ENCODE measurements at regions not wholly inside any gene's neighbourhood (a gene's known extent, or its start where the extent isn't known, plus 50 kb on each side); places are given as distances from the start of the nearest gene placed in this dataset.

DNA sequence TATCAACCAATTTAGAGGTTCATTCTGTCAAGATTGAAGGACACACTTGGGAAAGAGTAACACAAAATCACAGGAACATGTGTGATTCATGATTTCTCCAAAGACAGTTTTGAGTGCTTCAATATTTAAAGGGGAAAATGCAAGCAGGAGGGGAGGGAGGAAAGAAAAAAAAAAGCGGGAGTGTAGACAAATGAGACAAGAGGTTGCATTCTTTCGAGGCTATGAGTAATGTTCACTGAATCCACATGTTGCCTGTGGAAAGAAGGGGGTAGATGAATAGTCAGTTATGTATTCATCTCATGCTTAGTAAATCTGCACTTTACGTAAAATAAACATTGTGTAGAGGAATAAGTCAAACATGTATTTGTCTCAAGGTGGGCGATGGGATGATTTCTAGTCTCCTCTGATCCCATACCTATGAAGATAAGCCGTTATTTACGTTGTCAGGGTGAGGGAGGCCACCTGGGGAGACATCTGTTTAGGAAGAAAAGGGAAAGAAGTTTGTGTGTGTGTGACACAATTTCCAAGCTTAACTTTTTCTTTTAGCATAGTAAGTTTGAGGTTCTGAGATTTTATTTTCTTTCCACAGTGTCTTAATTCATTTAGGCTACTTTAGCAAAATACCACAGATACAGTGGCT, 211.0 kb upstream of the ZC3H15 start:
- Histone ChIP-seq H3K4me3 (no peak overlapping the region), H3K27me3 (no peaks in the 10 kb centered on the region), H3K9me3 (no peaks in the 10 kb centered on the region), H3K36me3 (ENCODE audit: low read depth, missing control alignments) (no peaks in the 10 kb centered on the region), H3K27ac (no peak overlapping the region), H3K4me1 (no peaks in the 10 kb centered on the region)
- DNase-seq, result no peak
- WGBS, 2 donors, result 63 to 74% methylated on average over 6 of the region's 6 CpGs
- TF ChIP-seq, protein P1, sequence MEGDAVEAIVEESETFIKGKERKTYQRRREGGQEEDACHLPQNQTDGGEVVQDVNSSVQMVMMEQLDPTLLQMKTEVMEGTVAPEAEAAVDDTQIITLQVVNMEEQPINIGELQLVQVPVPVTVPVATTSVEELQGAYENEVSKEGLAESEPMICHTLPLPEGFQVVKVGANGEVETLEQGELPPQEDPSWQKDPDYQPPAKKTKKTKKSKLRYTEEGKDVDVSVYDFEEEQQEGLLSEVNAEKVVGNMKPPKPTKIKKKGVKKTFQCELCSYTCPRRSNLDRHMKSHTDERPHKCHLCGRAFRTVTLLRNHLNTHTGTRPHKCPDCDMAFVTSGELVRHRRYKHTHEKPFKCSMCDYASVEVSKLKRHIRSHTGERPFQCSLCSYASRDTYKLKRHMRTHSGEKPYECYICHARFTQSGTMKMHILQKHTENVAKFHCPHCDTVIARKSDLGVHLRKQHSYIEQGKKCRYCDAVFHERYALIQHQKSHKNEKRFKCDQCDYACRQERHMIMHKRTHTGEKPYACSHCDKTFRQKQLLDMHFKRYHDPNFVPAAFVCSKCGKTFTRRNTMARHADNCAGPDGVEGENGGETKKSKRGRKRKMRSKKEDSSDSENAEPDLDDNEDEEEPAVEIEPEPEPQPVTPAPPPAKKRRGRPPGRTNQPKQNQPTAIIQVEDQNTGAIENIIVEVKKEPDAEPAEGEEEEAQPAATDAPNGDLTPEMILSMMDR (IDR thresholded peaks at IDR 0.05), result no peak
- no peak for TF ChIP-seq POLR2A (IDR thresholded peaks at IDR 0.05)
- intact Hi-C loops (cut with DNase I; ENCODE audit: low total_unique reads), result no loop called here

DNA sequence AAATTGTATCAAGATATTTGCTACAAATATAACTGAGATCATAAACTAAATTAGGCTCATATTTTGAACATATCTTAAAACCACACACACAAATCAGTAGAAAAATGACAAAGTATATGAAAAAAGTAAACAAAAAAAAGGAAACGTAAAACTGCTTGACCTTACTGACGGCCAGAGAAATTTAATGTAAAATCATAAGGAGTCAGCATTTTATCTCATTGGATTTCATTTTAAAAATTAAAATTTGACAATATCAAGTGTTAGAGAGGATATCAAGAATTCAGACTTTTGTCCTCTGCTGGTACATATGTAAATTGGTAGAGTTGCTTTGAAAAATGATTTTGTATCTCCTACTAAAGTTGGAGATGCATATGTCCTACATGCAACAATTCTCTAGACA, 209.2 kb upstream of the ZC3H15 start:
- no peak overlapping the region for H3K4me3 ChIP-seq
- H3K27me3 ChIP-seq, result no peaks in the 10 kb centered on the region
- intact Hi-C loops (cut with DNase I; ENCODE audit: low total_unique reads), result no loop called here
- 85 to 92% methylated on average over 2 of the region's 2 CpGs for WGBS, 2 donors
- H3K9me3 ChIP-seq, result no peaks in the 10 kb centered on the region
- DNase-seq, result no peak
- H3K36me3 ChIP-seq (ENCODE audit: low read depth, missing control alignments), result no peaks in the 10 kb centered on the region
- no peak overlapping the region for H3K27ac ChIP-seq
- H3K4me1 ChIP-seq, result no peaks in the 10 kb centered on the region
- no peak for TF ChIP-seq POLR2A (IDR thresholded peaks at IDR 0.05)
- TF ChIP-seq, protein P1 (IDR thresholded peaks at IDR 0.05), result no peak

DNA sequence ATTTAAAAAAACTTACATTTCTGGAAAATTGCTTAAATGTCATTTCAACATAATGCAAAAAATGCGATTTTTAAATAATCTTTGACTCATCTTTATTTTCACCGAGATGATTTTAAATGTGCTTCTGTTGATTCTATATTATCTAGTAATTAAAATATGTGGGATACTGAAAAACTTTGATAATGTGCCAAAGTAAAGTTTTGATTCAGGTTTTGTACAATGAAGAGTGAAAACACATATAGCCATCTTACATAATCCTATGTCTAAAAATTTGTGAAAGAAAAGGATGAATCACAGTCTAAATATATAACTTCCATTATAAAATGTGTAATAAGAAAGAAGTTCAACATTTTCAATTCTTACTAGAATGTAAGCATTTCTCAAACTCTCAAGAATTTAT, 204.3 kb upstream of the ZC3H15 start:
- Histone ChIP-seq H3K4me3 (no peak overlapping the region), H3K4me1 (no peaks in the 10 kb centered on the region), H3K27ac (no peak overlapping the region), H3K36me3 (ENCODE audit: low read depth, missing control alignments) (no peaks in the 10 kb centered on the region), H3K9me3 (no peaks in the 10 kb centered on the region), H3K27me3 (no peaks in the 10 kb centered on the region)
- WGBS, 2 donors, result 90 to 97% methylated on average over 2 of the region's 2 CpGs
- TF ChIP-seq, protein P1 (IDR thresholded peaks at IDR 0.05), result no peak
- TF ChIP-seq POLR2A (IDR thresholded peaks at IDR 0.05), result no peak
- no peak for DNase-seq
- intact Hi-C loops (cut with DNase I; ENCODE audit: low total_unique reads), result no loop called here

GRCh38 chr2:186294248-186294888, 191.7 kb upstream of the ZC3H15 start:
- no peaks in the 10 kb centered on the region for H3K4me1 ChIP-seq
- no peaks in the 10 kb centered on the region for H3K36me3 ChIP-seq (ENCODE audit: low read depth, missing control alignments)
- 85% methylated on average over 3 of the region's 3 CpGs for WGBS, 2 donors
- TF ChIP-seq, protein P1 (IDR thresholded peaks at IDR 0.05), result no peak
- TF ChIP-seq POLR2A (IDR thresholded peaks at IDR 0.05), result no peak
- no peaks in the 10 kb centered on the region for H3K27me3 ChIP-seq
- no peak overlapping the region for H3K27ac ChIP-seq
- H3K4me3 ChIP-seq, result no peak overlapping the region
- no peak for DNase-seq
- intact Hi-C loops (cut with DNase I; ENCODE audit: low total_unique reads), result no loop called here
- H3K9me3 ChIP-seq, result no peaks in the 10 kb centered on the region

- Histone ChIP-seq H3K4me3 (no peak overlapping the region), H3K36me3 (ENCODE audit: low read depth, missing control alignments) (no peaks in the 10 kb centered on the region), H3K27me3 (no peaks in the 10 kb centered on the region), H3K9me3 (no peaks in the 10 kb centered on the region), H3K4me1 (no peaks in the 10 kb centered on the region), H3K27ac (no peak overlapping the region)
- intact Hi-C loops (cut with DNase I; ENCODE audit: low total_unique reads), result no loop called here
- 61 to 74% methylated on average over 1 of the region's 1 CpG for WGBS, 2 donors
- DNase-seq, result no peak
- TF ChIP-seq POLR2A (IDR thresholded peaks at IDR 0.05), result no peak
- TF ChIP-seq, protein P1 (IDR thresholded peaks at IDR 0.05), result no peak
These were observed 186.4 kb upstream of the ZC3H15 start for GRCh38 chr2:186299610-186300009.
